GM03348 (cell line): ENCODE measurements at regions not wholly inside any gene's neighbourhood (a gene's known extent, or its start where the extent isn't known, plus 50 kb on each side); places are given as distances from the start of the nearest gene placed in this dataset.

Experiments used
- DNase-seq: peaks from one replicate; pipeline ENCODE4 v3.0.0; 2012; ENCODE audit warnings: low spot score

DNA sequence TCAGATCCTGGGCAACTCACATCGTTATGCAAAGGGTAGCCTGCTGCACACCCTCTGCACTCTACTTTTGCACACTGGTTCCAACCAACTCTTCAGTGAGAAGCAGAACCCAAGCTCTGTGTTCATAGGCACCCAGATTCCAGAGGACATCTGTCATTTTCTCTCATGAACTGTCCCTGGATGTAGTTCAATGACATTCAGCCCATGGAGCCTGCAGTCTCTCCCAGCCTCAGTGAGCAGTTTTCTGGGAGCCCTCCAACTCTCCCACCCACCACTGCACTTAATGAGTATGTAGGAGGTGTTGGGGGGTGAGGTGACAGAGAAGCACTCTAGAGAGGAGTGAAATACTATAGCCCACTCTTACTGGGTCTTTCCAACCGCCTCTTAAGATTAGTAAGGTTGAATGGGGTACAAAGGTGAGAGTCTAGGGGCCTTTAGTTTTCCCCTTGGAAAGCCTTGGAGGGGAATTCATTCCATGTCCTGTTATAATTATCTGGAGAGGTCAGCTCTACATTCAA lies 58.1 kb upstream of the APOBEC4 start:
- no peak for DNase-seq

GRCh38 chr1:183710734-183711133 lies 57.6 kb upstream of the APOBEC4 start:
- DNase-seq, result no peak

GRCh38 chr1:183710333-183710732 lies 57.2 kb upstream of the APOBEC4 start:
- no peak for DNase-seq

GRCh38 chr1:183704131-183704530 lies 51.0 kb upstream of the APOBEC4 start:
- no peak for DNase-seq
